Stimulated activated CD4-positive, alpha-beta T cell treated with anti-CD3 and anti-CD28 coated beads, Interleukin-4, amount 100 ng/mL, for 48 hours (primary cell): ENCODE measurements at regions not wholly inside any gene's neighbourhood (a gene's known extent, or its start where the extent isn't known, plus 50 kb on each side); places are given as distances from the start of the nearest gene placed in this dataset.
"Not testable (repeated sequence)": the region's sequence is repeated elsewhere in the genome, so short reads cannot be mapped to it uniquely, and the experiment has no call there.

Experiments
- DNase-seq, 2 donors: peaks; one replicate each; pipeline ENCODE4 v3.0.0-alpha.2; 2020; ENCODE audit warnings: low read depth in 2 of 2

DNA sequence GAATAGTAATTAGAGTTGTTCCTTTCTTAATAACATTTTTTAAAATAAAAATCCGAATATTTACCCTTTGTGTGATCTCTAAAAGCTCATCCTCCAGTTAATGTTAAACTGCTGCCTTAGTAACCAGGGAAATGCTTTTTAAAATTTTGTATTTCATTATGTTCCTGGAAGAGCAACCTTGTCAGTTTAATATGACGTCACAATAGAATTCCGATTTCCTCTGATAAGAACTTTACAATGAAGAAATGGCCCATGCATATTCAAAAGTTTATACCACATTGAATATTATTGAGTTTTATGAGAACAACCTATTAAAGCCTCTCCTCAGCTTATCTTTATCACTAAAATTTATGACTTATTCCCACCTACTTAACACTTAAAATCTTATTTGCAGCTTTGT is 1566.6 kb downstream of the EFNB2 start:
- no peak for DNase-seq

DNA sequence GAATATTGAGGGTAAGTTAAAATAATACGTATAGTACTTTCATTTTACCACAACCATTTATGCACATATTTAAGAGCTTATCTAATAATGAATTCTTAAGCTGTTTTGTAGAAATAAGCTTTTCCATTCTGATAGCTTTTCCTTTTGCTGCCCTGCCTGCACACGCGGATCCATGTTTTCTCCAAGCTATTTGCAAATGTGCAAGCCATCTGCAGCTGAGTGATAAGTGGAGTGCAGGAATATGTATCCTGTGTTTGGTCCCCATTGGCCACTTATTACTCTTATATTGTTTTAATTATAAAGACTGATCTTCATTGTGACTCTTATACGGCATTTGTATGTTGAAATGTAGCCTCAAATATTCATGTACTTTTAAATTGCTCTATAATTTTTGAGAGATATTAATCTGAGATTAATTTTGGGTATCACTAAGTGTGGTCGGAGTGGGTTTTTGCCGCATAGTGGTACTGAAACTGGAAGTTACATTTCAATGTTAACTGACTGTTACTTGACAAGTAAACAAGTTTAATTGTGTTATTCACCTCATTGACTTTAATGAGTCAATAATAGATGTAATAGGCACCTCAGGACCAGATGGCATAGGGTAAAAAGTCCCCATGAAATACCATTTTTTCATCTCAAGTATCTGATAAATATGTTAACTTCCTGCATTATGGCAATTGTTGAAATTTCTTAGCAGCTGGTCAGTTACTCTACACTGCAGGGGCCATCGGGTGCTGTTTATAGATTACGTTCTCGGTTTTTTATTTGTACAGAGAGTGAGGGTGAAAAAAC is 1567.4 kb downstream of the EFNB2 start:
- no peak for DNase-seq

DNA sequence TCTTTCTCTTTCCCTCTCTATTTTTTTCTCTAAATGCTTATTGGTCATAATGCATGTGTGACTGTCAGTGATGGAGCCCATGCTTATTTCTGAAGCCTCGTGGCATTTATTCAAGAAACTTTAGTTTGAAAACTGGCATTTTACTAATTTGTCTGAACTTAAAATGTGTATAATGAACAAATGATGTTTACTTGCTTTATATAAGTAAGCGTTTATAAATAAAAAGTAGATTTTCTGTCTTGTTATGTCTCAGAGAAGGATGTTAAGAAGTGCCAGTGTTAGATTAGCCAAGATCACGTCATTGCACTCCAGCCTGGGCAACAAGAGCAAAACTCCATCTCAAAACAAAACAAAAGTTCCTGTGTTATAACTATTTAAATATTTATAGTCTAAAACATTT is 1568.1 kb downstream of the EFNB2 start:
- no peak for DNase-seq

DNA sequence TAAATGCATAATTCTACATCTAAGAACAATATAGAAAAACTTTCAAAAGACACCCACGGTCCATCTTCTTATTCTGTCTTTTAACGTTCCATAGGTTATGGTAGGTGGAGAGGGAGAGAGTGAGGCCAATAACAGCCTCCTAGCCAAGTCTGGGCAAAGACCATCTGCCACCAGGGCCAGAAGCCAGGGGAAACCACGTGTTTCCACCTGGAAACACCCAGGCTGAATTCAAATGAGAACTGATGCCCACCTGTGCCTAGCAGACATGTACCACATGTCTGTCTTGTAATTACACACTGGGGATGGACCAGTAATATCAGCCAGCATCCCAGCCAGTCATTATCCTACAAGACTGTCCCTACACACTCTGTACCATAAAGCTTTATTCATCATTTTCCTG is 1573.1 kb downstream of the EFNB2 start:
- no peak for DNase-seq

DNA sequence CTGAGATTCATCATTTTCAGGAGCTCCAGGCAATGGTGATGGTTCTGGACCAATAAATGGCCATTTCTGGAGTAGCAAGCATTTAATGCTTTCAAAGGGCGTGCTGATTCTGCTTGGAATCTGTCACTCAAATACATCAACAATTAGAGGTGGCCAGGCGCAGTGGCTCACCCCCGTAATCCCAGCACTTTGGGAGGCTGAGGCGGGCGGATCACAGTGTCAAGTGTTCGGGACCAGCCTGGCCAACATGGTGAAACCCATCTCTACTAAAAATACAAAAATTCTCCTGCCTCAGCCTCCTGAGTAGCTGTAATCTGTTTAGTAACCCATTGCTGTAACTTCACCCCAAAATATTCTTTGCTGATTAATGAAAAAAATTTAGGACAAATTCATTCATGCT is 1574.2 kb downstream of the EFNB2 start:
- no peak for DNase-seq

- no peak for DNase-seq
These were observed 1581.3 kb downstream of the EFNB2 start for GRCh38 chr13:104954210-104954609.

DNA sequence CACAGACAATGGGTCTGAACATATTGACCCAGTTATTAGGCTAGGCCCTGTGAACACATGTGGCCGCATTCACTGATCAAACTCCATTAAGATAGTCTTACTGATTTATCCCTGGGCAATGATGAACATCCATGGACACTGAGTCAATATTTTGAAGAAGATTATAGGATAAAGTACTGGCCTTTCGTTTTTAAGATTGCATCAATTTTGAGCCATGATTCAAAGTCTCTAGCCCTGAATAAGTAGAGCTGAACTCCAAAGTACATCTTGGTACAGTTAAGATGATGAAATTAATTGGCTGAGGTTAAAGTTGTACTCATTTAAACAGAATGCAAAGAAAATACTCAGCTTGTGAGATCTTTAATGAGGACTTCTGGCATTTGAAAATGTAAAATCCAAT is 1581.9 kb downstream of the EFNB2 start:
- DNase-seq, result no peak

DNA sequence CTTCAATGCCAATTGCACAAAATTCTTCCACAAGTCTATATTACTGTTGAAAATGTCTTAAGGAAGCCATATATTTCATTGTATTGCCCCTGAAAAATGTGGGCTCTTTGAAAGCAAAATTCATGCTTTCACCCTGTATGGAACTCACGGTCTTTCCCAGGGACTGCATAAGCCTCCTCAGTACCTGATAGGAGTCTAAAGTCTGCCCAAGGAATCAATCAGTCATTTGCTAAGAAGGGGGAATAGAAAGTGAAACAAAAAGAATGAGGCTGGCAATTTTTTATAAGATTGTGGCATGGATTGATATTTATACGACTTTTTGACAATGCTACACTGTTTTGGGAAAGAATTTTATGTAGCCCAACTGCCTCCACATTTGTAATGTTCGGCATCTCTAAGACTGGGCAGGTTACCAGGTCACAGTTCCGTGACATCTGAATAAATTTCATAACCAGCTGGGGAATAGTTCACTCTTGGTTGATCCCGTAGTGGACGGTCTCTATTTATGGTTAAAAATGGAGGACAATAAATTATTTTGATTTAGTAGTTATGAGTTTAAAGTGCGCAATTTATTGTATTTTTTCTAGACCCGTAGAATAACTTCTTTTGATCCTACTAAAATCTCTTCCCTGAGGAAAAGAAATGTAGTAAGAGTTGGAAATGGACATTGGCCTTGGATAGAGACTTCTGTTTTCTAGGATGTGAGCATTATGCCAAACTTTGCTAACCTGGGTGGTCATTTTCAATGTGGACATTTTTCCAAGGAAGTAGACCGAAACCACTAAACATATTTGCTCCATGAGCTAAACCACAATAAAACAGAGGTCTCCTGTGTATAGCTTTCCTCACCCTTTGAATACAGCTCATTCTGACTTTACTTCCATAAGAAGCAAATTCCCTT is 1585.4 kb downstream of the EFNB2 start:
- DNase-seq, result no peak

GRCh38 chr13:104944176-104944575 is 1591.3 kb downstream of the EFNB2 start:
- no peak for DNase-seq

- DNase-seq, result no peak
These were observed 1592.1 kb downstream of the EFNB2 start for GRCh38 chr13:104943331-104943730.

DNA sequence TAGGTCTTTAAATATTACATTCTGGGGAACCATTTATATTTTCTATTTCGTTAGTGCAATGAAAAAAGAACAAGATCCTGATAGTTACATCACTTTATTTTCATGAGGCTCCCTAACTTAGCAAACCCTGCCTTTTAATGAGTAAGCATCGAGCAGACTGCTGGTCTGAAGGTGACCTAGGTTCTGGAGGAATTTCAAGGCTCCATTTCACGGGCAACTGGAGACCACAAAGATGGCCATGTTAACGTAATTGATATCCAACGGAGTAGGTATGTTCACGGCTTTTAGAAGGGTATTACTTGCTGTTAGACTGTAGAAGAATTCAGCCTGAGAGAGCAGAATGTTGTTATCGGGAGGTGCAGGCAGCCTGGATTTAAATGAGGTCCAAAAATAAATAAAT is 1597.6 kb downstream of the EFNB2 start:
- no peak for DNase-seq

GRCh38 chr13:104936304-104936703 is 1599.2 kb downstream of the EFNB2 start:
- no peak for DNase-seq

GRCh38 chr13:104920513-104920912 is 1614.9 kb downstream of the EFNB2 start:
- DNase-seq, result not testable (repeated sequence)

DNA sequence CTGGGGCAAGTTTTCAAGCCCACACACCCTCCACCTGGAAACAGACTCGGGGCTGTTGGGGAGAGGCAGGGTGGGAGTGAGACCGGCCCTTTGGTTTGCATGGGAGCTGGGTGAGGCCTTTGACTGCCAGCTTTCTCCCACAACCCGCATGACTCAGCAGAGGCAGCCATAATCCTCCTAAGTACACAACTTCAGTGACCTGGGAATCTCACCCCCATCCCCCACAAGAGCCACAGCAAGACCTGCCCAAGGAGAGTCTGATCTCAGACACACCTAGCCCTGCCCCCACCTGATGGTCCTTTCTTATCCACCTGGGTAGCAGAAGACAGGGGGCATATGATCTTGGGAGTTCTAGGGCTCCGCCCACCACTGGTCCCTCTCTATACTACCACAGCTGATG is 1615.4 kb downstream of the EFNB2 start:
- DNase-seq, result no peak

GRCh38 chr13:104900191-104900817 is 1635.2 kb downstream of the EFNB2 start:
- DNase-seq, result no peak

DNA sequence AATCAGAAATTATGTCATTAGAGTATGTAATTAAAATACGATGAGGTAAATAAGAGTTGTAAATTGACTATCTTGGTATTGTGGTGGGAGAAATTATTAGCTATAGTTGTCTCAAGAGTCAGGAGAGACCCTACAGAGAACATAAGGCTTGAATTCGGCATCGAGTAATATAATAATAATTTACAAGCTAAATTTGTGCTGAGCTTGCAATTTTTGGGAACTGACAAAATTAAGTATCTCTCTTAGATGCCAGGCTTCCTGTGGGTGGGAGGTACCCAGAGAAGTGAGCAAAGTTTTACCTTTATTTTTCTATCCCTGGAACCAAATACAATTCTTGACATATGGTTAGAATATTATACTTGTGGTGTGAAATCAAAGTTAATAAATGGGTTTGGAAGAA is 1637.0 kb downstream of the EFNB2 start:
- no peak for DNase-seq

DNA sequence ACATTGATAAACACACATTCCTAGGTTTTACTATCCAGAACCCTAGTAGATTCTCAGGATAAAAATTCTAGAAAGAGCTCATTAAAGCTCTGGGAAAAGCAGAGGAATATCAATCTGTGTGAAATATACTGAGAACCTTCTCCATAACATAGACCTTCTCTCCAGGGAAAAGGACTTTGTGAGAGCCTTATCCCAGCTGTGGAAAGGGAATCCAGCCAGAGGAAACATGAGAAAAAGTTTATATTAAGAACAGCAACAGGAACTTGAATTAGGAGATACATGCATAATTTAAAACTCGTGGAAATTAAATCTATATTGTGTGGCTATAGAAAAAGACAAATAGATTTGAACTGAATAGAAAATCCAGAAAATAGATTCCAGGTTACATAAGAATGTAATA is 1639.9 kb downstream of the EFNB2 start:
- no peak for DNase-seq

DNA sequence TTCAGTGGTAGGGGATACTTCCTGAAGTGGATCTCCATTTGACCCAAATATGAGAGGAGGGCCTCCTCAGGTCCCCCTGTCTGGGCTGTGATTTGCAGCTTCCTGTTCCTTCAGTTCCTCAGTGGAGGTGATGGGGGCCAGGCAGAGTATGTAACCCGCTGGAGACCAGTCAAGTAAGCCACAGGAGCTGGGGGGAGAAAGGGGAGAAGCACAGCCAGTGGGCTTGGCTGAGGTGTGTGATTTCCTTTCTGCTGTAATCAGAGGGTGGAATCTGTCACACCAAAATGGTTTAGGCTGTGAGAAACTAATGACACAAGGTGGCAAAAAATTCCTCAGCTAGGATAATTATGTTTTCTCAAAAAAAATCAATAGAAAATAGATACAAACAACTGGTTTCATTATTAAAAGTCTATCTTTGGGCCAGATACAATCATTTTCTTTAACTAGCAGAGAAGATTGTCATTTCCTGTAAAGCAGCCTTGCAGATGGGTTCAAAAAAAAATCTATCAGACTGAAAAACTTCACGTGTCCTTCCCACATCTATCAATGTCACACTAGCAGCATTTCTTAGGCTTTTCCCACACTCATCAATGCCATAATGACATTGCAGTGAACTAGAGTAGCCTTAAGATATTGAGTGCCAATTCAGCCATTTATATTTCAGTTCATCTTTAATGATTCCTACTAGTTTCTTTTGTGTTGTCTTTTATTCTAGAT is 1660.3 kb downstream of the EFNB2 start:
- DNase-seq, result no peak

- no peak for DNase-seq
These were observed 1663.3 kb downstream of the EFNB2 start for GRCh38 chr13:104872153-104872552.

- DNase-seq, result no peak
These were observed 1664.0 kb downstream of the EFNB2 start for GRCh38 chr13:104871456-104871855.

DNA sequence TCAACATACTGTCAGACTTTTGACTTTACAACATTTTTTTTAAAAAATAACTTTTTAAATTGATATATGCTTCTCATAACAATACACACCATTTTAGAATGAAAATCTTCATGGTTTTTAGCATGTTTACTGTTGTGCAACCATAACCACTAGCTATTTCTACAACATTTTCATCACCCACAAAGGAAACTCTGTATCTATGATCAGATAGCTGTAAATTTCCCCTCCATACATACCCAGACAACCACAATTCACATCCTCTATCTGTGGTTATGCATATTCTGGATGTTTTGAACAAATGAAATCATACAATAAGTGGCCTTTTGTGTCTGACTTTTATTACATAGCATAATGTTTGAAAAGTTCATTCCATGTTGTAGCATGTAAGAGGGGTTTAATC is 1666.0 kb downstream of the EFNB2 start:
- no peak for DNase-seq

- DNase-seq, result no peak
These were observed 1666.7 kb downstream of the EFNB2 start for GRCh38 chr13:104868806-104869205.
